ENCODE measurements at regions not wholly inside any gene's neighbourhood (a gene's known extent, or its start where the extent isn't known, plus 50 kb on each side); places are given as distances from the start of the nearest gene placed in this dataset.

GRCh38 chr11:134691985-134692384 lies 279.9 kb upstream of the B3GAT1 start:
- no peak for DNase-seq (ENCODE audit: low spot score)
- Histone ChIP-seq H3K4me3 (ENCODE audit: severe bottlenecking) (no peak overlapping the region), H3K27me3 (ENCODE audit: insufficient read depth, poor library complexity, severe bottlenecking) (peaks cover 15% of the 10 kb centered on the region), H3K36me3 (ENCODE audit: low read depth) (no peaks in the 10 kb centered on the region), H3K4me1 (ENCODE audit: insufficient read depth, poor library complexity, severe bottlenecking) (no peaks in the 10 kb centered on the region), H3K9me3 (ENCODE audit: severe bottlenecking) (no peaks in the 10 kb centered on the region), H3K27ac (ENCODE audit: poor library complexity, severe bottlenecking) (no peak overlapping the region)
- no peak for ATAC-seq (ENCODE audit: low read depth)
- no peak for TF ChIP-seq CTCF (IDR thresholded peaks at IDR 0.05; ENCODE audit: poor library complexity, severe bottlenecking)

GRCh38 chr11:134691295-134691873 lies 279.3 kb upstream of the B3GAT1 start:
- Histone ChIP-seq H3K4me1 (ENCODE audit: insufficient read depth, poor library complexity, severe bottlenecking) (no peaks in the 10 kb centered on the region), H3K27me3 (ENCODE audit: insufficient read depth, poor library complexity, severe bottlenecking) (peaks cover 15% of the 10 kb centered on the region), H3K9me3 (ENCODE audit: severe bottlenecking) (no peaks in the 10 kb centered on the region), H3K27ac (ENCODE audit: poor library complexity, severe bottlenecking) (no peak overlapping the region), H3K36me3 (ENCODE audit: low read depth) (no peaks in the 10 kb centered on the region), H3K4me3 (ENCODE audit: severe bottlenecking) (no peak overlapping the region)
- ATAC-seq (ENCODE audit: low read depth) (no peak), DNase-seq (ENCODE audit: low spot score) (no peak)
- TF ChIP-seq CTCF (IDR thresholded peaks at IDR 0.05; ENCODE audit: poor library complexity, severe bottlenecking): no peak

- no peaks in the 10 kb centered on the region for H3K36me3 ChIP-seq (ENCODE audit: low read depth)
- H3K9me3 ChIP-seq (ENCODE audit: severe bottlenecking): no peaks in the 10 kb centered on the region
- DNase-seq (ENCODE audit: low spot score) (no peak), ATAC-seq (ENCODE audit: low read depth) (no peak)
- H3K27ac ChIP-seq (ENCODE audit: poor library complexity, severe bottlenecking): no peak overlapping the region
- no peaks in the 10 kb centered on the region for H3K4me1 ChIP-seq (ENCODE audit: insufficient read depth, poor library complexity, severe bottlenecking)
- no peak overlapping the region for H3K4me3 ChIP-seq (ENCODE audit: severe bottlenecking)
- TF ChIP-seq CTCF (IDR thresholded peaks at IDR 0.05; ENCODE audit: poor library complexity, severe bottlenecking): no peak
- H3K27me3 ChIP-seq (ENCODE audit: insufficient read depth, poor library complexity, severe bottlenecking): peaks cover 15% of the 10 kb centered on the region
Measured at GRCh38 chr11:134689886-134690285, 277.8 kb upstream of the B3GAT1 start.

GRCh38 chr11:134687548-134687947 lies 275.5 kb upstream of the B3GAT1 start:
- no peak overlapping the region for H3K27ac ChIP-seq (ENCODE audit: poor library complexity, severe bottlenecking)
- no peak overlapping the region for H3K4me3 ChIP-seq (ENCODE audit: severe bottlenecking)
- no peak for TF ChIP-seq CTCF (IDR thresholded peaks at IDR 0.05; ENCODE audit: poor library complexity, severe bottlenecking)
- H3K36me3 ChIP-seq (ENCODE audit: low read depth): no peaks in the 10 kb centered on the region
- ATAC-seq (ENCODE audit: low read depth): no peak
- no peaks in the 10 kb centered on the region for H3K9me3 ChIP-seq (ENCODE audit: severe bottlenecking)
- H3K4me1 ChIP-seq (ENCODE audit: insufficient read depth, poor library complexity, severe bottlenecking): no peaks in the 10 kb centered on the region
- peaks cover 11% of the 10 kb centered on the region for H3K27me3 ChIP-seq (ENCODE audit: insufficient read depth, poor library complexity, severe bottlenecking)
- no peak for DNase-seq (ENCODE audit: low spot score)

- ATAC-seq (ENCODE audit: low read depth) (no peak), DNase-seq (ENCODE audit: low spot score) (no peak)
- no peak for TF ChIP-seq CTCF (IDR thresholded peaks at IDR 0.05; ENCODE audit: poor library complexity, severe bottlenecking)
- no peaks in the 10 kb centered on the region for H3K9me3 ChIP-seq (ENCODE audit: severe bottlenecking)
- H3K27ac ChIP-seq (ENCODE audit: poor library complexity, severe bottlenecking): no peak overlapping the region
- peaks cover 11% of the 10 kb centered on the region for H3K27me3 ChIP-seq (ENCODE audit: insufficient read depth, poor library complexity, severe bottlenecking)
- no peaks in the 10 kb centered on the region for H3K36me3 ChIP-seq (ENCODE audit: low read depth)
- H3K4me1 ChIP-seq (ENCODE audit: insufficient read depth, poor library complexity, severe bottlenecking): no peaks in the 10 kb centered on the region
- H3K4me3 ChIP-seq (ENCODE audit: severe bottlenecking): no peak overlapping the region
Measured at GRCh38 chr11:134686460-134687061, 274.5 kb upstream of the B3GAT1 start.
